ENCODE measurements at regions not wholly inside any gene's neighbourhood (a gene's known extent, or its start where the extent isn't known, plus 50 kb on each side); places are given as distances from the start of the nearest gene placed in this dataset.
"Not testable (repeated sequence)": the region's sequence is repeated elsewhere in the genome, so short reads cannot be mapped to it uniquely, and the experiment has no call there.

- DNase-seq (ENCODE audit: low spot score) = no peak
Measured at GRCh38 chr3:10653866-10654611, 148.7 kb upstream of the ATP2B2 start.

DNA sequence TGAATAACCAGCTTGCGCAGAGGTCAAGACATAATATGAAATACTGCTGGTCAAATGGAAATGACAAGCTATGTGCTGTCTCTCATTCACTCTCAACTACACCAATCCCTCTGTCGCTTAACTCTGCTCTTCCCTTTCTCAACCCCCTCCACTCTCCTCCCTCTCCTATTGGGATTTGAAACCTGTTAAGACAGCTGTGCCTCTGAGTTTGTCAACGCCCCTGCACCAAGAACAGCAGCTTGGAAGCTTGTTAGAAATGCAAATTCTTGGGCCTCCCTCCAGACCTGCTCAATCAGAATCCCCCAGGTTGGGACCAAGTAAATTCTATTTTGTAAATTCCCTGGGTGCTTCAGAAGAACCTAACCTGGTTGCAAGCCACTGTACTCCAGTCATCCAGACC is 149.7 kb upstream of the ATP2B2 start:
- no peak for DNase-seq (ENCODE audit: low spot score)

DNA sequence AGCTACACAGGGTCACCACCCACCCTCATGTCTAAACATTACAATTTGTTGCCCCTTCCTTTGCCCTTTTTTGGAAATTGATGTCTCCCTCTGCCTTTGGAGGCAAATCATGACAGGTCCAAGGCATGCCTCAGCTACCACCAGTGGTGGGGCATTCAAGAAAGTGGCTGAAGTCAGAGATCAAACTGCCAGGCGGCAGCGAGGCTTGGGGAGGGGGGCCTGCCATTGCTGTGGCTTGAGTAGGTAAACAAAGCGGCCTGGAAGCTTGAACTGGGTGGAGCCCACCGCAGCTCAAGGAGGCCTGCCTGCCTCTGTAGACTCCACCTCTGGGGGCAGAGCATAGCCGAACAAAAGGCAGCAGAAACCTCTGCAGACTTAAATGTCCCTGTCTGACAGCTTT is 152.0 kb upstream of the ATP2B2 start:
- DNase-seq (ENCODE audit: low spot score) = not testable (repeated sequence)

GRCh38 chr3:10665592-10665991 is 150.4 kb upstream of the SLC6A11 start:
- no peak for DNase-seq (ENCODE audit: low spot score)

DNA sequence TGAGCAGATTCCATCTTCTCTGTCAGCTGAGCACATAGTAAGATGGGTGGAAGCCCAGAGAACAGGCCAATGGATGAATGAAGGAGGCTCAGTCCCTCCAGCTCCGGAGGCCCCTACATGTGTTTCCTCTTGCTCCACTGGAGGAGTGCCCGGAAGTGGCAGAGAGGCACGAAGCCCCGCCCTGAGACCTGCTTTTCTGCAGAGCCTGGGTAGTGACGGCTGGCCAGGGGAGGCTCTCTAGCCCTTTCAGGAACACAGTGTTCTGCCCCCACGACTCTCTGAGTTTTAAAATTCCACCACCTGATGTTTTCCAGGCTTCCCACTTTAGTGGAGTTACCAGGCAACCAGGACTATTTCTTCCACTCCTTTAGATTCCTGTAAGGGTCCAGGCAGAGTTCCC is 149.4 kb upstream of the SLC6A11 start:
- DNase-seq (ENCODE audit: low spot score) = no peak

DNA sequence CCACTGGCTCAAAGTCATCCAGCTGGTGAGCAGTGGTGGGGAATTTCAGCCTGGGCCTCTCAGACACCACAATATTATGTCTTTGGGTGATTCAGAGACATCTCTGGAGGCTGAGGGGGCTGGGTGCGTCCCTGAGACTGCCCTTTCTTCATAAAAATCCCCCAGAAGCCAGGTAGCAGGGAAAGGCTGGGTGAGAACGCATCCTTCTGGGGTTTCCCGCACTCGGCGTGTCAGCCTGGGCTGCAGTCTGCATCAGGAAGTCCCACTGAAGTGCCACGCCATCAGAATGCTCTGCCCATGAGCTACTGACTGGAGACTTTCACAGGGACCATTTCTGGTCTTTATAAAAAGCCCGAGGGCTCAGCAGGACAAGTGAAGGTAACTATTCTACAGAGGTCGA is 148.8 kb upstream of the SLC6A11 start:
- no peak for DNase-seq (ENCODE audit: low spot score)

GRCh38 chr3:10667901-10668476 is 148.0 kb upstream of the SLC6A11 start:
- DNase-seq (ENCODE audit: low spot score) = no peak

- no peak for DNase-seq (ENCODE audit: low spot score)
Measured at GRCh38 chr3:10669490-10670048, 146.5 kb upstream of the SLC6A11 start.

DNA sequence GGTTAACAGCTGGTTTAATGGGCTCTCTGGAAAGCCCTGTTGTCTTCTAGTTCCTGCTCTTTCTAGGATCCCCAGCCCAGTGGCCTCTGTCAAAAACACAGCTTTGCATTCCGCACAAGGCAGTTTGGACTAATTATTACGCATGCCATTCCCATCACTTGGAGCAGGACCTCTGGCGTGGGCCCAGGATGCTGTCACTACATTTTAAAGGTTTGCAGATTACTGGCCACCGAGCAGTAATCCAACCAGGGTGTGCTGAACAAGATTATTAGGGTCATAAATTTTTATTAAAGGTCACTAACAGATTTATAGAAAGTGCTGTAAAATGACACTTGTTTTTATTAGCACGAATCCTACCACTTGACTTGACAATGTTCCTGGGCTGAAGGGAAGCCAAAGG is 143.6 kb upstream of the SLC6A11 start:
- DNase-seq (ENCODE audit: low spot score) = no peak

GRCh38 chr3:10674578-10674977 is 141.4 kb upstream of the SLC6A11 start:
- no peak for DNase-seq (ENCODE audit: low spot score)

DNA sequence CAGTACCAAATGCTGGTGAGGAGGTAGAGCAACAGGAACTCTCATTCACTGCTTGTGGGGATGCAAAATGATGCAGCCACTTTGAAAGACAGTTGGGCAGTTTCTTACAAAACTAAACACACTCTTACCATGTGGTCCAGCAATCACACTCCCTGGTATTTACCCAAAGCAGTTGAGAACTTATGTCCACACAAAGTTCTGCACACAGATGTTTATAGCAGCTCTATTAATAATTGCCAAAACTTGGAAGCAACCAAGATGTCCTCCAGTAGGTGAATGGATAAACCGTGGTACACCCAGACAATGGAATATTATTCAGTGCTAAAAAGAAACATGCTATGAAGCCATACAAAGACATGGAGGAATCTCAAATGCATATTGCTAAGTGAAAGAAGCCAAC is 139.1 kb upstream of the SLC6A11 start:
- DNase-seq (ENCODE audit: low spot score) = no peak

- no peak for DNase-seq (ENCODE audit: low spot score)
Measured at GRCh38 chr3:10678796-10679376, 137.1 kb upstream of the SLC6A11 start.

DNA sequence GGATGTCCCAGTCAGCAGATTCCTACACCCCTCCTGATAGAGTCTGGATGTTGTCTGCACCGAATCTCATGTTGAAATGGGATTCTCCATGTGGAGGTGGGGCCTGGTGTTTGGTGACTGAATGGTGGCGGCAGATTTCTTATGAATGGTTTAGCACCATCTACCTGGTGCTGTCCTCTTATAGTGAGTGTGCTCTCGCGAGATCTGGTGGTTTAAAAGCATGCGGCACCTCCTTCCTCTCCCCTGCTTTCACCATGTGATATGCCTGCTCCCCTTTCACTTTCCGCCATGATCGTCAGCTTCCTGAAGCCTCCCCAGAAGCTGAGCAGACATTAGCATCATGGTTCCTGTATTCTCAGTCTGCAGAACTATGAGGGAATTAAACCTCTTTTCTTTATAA is 135.2 kb upstream of the SLC6A11 start:
- DNase-seq (ENCODE audit: low spot score) = no peak

DNA sequence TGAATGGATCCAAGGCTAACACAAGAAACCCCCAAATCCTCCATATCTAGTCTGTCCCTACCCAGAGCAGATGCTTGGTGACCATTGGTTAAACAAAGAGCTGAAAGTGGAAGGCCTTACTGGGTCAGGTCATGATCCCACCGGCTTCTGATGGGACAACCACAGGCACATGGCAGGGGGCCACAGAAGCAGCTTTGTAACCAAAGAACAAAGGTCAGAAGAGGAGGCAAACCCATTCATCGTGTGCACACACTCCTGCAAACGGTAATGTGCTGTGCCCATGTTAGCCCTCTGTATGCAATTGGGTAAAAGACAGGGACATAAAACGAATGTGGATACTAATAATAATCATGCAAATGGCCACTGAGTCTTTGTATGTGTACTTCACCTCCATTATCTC is 133.3 kb upstream of the SLC6A11 start:
- no peak for DNase-seq (ENCODE audit: low spot score)

DNA sequence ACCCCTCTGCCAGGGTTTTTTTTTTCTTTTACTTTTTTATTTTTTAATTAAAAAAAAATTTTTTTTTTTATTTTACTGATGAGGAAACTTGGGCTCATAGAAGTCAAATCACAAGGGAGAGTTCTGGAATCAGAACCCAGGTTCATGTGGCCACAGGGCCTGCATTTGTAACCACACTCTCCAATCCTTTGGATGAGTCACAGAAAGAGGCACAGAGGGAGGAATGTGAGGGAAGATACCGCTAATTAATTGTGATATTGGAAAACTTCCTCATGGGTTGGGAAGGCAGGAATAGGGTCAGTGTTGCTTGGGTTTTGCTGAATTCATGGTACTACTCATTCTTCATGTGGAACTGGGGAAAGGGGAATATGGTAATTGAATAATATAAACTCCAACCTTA is 132.9 kb upstream of the SLC6A11 start:
- DNase-seq (ENCODE audit: low spot score) = no peak

- no peak for DNase-seq (ENCODE audit: low spot score)
Measured at GRCh38 chr3:10688126-10688525, 127.9 kb upstream of the SLC6A11 start.

DNA sequence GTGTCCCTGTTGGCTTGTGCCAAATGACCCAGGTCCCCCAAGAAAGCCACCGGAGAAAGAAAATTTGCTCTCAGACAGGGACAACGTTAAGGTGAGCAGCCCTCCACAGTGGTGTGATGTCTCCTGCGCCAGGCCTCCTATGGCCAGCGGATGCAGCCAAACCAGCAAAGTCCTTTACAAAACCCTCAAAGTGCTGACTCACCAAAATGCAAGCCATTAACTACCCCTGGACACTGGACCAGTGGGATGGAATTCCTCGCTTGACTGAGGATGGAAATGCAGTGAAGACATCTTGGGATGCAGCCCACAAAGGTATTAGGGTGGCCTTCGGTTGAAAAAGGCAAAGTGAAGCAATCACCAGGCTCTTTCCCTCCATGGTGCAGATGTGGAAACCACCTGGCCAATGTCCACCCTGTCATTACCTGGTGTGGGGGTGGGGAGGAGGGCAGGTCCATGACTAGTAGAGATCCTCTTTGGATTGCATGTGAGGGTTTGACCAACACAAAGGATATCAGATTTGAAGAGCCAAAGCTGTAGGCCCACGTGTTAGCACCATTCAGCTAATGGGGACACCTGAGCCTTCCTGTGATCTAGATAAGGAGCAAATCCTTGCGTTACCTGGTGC is 127.4 kb upstream of the SLC6A11 start:
- no peak for DNase-seq (ENCODE audit: low spot score)

DNA sequence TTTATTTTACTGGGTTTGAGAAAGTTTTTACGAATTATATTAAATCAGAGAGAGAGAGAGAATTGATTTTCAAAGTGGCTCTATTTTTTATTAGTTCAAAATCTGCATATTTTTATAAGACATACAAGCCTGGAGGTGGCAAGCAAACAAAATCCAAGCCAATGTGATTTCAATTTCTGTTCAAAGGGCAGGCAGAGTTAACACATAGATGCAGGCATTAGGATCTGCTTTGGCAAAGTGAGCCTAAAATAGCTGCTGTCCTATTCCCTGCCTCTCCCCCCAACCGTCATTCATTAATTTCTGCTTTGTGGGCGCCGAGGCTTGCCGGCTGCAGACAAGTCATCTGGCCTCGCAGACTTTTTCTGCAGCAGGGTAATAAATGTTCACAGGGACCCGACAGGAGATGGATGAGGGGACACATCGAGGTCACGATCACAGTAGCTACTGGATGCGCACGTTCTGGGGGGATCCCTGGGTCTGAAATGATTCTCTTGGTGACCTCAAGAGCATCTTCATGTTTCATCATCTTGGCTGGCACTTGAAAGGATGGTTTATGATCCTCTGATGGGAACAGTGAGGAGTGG is 123.9 kb upstream of the SLC6A11 start:
- no peak for DNase-seq (ENCODE audit: low spot score)

DNA sequence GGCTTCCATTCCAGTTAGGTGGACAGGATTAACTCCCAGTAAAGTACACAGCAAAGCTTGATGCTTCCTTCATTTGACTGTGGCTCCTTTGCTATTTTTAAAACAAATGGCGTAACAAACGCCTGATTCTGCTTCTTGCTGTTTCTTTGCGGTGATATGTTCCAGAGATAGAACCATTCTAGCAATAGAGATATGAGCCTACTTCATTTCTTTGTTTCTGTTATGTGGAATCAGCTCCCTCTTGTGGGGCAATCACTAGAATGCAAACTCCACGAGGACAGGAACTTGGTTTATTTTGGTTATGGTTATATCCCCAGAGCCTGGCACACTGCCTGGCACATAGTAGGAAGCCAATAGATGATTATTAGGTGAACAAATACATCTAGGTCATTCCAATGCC is 122.6 kb upstream of the SLC6A11 start:
- DNase-seq (ENCODE audit: low spot score) = no peak

- no peak for DNase-seq (ENCODE audit: low spot score)
Measured at GRCh38 chr3:10694179-10694578, 121.8 kb upstream of the SLC6A11 start.

- DNase-seq (ENCODE audit: low spot score) = not testable (repeated sequence)
Measured at GRCh38 chr3:10695186-10695585, 120.8 kb upstream of the SLC6A11 start.

Data from mesenteric fat pad (tissue), 1 donor.